ENCODE measurements at regions not wholly inside any gene's neighbourhood (a gene's known extent, or its start where the extent isn't known, plus 50 kb on each side); places are given as distances from the start of the nearest gene placed in this dataset.

DNA sequence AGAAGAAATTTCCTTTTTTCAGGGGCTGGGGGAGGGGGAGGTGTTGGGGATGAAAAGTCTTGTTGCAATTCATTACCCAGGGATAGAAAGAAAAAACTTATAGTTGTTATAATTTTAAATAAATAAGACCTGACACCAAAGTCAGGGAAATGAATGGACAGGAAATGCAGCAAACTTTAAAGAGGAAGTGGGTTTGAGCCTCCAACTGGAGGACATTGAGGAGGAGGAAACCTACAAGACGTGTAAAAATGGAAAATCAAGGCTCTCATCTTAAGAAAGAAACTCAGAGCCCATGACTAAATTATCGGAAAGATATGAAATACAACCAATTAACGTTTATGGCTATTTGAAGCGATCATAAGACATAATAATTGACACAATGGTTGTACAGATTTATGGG is 54.4 kb downstream of the NIBAN1 start:
- no peak for DNase-seq (ENCODE audit: low spot score in 2 of 2)
- WGBS, 2 donors = 83 to 88% methylated on average over 4 of the region's 4 CpGs
- intact Hi-C loops (cut with DNase I; ENCODE audit: low total_unique reads) = no loop called here
- TF ChIP-seq, protein P1, sequence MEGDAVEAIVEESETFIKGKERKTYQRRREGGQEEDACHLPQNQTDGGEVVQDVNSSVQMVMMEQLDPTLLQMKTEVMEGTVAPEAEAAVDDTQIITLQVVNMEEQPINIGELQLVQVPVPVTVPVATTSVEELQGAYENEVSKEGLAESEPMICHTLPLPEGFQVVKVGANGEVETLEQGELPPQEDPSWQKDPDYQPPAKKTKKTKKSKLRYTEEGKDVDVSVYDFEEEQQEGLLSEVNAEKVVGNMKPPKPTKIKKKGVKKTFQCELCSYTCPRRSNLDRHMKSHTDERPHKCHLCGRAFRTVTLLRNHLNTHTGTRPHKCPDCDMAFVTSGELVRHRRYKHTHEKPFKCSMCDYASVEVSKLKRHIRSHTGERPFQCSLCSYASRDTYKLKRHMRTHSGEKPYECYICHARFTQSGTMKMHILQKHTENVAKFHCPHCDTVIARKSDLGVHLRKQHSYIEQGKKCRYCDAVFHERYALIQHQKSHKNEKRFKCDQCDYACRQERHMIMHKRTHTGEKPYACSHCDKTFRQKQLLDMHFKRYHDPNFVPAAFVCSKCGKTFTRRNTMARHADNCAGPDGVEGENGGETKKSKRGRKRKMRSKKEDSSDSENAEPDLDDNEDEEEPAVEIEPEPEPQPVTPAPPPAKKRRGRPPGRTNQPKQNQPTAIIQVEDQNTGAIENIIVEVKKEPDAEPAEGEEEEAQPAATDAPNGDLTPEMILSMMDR (IDR thresholded peaks at IDR 0.05) = no peak
- no peak for TF ChIP-seq POLR2A (IDR thresholded peaks at IDR 0.05)
- no peak overlapping the region for H3K4me3 ChIP-seq (ENCODE audit: low read depth, poor library complexity, severe bottlenecking)

DNA sequence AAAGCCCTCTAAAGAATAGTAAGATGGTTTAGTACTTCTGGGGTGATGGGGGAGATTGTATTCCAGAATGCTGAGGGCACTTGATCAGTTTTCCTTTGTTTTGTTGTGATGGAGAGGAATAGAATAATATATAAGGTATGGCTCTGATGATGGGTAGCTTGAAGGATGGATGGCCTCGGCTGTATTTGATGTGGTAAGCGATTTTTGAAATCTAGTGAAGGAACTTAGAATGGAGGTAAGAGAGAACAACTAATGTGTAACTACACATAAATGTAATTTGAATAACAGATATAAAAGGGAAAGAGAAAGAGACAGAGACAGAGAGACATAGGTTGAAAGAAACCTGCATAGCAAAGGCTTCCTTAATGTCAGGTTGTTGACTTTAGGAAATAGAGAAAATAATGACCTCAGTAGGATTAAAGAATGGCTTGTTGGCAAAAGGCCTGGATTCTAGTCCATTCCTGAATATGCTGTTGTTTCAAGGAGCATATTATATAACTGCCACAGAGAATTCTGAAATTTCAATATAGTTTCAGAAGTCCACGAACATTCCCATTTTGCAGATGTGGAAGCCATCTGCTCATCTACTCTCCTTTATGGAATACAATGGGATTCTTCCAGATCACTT is 58.7 kb downstream of the NIBAN1 start:
- TF ChIP-seq POLR2A (IDR thresholded peaks at IDR 0.05) = no peak
- TF ChIP-seq, protein P1 (IDR thresholded peaks at IDR 0.05) = no peak
- intact Hi-C loops (cut with DNase I; ENCODE audit: low total_unique reads) = no loop called here
- no peak for DNase-seq (ENCODE audit: low spot score in 2 of 2)
- H3K4me3 ChIP-seq (ENCODE audit: low read depth, poor library complexity, severe bottlenecking) = no peak overlapping the region
- WGBS, 2 donors = 97 to 98% methylated on average over 3 of the region's 3 CpGs

DNA sequence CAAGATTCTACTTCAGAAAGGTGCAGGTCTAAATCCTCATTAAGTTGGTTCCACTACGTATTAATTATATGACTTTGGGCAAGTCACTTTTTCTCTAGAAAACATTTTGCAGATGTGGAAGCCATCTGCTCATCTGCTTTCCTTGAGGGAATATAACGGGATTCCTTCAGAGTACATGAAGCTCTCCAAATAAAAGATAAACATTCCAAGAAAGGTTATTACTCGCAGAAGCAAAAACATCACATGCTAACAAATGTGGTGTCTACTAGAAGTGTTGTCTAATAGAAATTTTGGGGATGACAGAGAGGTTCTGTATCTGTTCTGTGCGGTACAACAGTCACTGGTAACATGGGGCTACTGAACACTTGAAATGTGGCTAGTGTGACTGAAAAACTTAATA is 60.2 kb downstream of the NIBAN1 start:
- WGBS, 2 donors = 66 to 68% methylated on average over 4 of the region's 4 CpGs
- no peak for DNase-seq (ENCODE audit: low spot score in 2 of 2)
- intact Hi-C loops (cut with DNase I; ENCODE audit: low total_unique reads) = no loop called here
- no peak overlapping the region for H3K4me3 ChIP-seq (ENCODE audit: low read depth, poor library complexity, severe bottlenecking)
- no peak for TF ChIP-seq POLR2A (IDR thresholded peaks at IDR 0.05)
- TF ChIP-seq, protein P1 (IDR thresholded peaks at IDR 0.05) = no peak

DNA sequence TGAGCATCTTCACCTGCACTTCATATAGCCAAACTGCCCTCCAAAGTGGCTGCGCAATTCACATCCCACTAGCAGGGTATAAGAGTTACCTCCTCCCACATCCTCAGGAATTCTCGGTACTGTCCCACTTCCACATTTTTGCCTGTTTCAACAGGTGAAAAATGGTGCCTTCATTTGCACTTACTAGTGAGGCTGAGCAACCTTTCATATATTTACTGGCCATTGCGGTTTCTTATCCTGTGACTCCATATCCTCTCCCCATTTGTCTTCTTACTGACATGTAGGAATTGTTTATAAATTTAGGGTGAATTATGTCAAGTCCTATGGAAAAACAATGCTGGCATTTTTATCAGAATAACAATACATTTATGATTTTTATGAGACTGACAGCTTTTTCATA is 61.9 kb downstream of the NIBAN1 start:
- no peak overlapping the region for H3K4me3 ChIP-seq (ENCODE audit: low read depth, poor library complexity, severe bottlenecking)
- intact Hi-C loops (cut with DNase I; ENCODE audit: low total_unique reads) = no loop called here
- DNase-seq (ENCODE audit: low spot score in 2 of 2) = no peak
- WGBS, 2 donors = 65 to 84% methylated on average over 3 of the region's 3 CpGs
- TF ChIP-seq, protein P1 (IDR thresholded peaks at IDR 0.05) = no peak
- no peak for TF ChIP-seq POLR2A (IDR thresholded peaks at IDR 0.05)

DNA sequence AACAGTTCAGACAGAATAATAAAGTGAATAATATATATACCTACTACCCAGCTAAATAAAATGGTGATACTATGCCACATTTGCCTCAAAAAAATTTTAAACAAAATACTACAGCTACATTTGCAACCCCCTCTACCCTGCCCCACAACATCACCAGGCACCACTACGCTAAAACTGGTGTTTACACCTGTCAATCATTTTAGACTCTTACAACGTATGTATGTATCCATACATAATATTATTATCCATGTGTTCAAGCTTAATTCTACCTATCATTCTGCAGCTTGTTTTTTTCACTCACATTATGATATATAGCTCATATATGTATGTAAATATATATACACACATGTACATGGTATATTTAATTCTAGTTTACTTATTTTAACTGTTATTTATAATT is 62.5 kb downstream of the NIBAN1 start:
- no peak for DNase-seq (ENCODE audit: low spot score in 2 of 2)
- intact Hi-C loops (cut with DNase I; ENCODE audit: low total_unique reads) = no loop called here
- 93 to 94% methylated on average over 2 of the region's 2 CpGs for WGBS, 2 donors
- H3K4me3 ChIP-seq (ENCODE audit: low read depth, poor library complexity, severe bottlenecking) = no peak overlapping the region
- TF ChIP-seq, protein P1 (IDR thresholded peaks at IDR 0.05) = no peak
- no peak for TF ChIP-seq POLR2A (IDR thresholded peaks at IDR 0.05)

DNA sequence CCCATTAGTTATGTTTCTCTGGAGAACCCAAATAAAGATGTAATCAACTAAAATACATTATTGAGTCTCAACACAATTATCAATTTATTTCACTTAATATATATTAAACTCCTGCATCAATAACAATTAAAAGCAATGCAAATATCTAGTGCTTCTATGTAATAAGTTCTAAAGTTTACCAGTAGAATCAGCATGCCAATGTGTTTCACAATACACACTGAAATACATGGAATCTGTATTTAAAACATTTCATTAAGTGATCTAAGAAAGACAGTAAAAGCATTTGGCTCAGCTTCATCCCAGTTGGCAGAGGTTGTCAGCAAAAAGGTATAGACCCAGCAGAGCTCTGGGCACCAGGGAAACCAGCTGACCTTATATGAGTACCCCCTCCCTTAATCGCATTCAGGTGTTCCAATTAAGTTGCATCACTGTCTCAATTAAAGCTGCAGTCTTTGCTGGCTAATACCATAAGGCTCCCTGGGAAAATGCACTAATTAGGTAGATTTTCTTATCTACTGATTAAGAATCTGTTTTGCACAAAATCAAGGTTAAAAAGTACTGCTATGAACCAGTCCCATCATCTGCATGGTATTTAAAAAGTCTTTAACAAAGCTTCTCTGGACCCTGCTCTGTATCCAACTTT is 63.1 kb downstream of the NIBAN1 start:
- no peak for TF ChIP-seq POLR2A (IDR thresholded peaks at IDR 0.05)
- TF ChIP-seq, protein P1 (IDR thresholded peaks at IDR 0.05) = no peak
- intact Hi-C loops (cut with DNase I; ENCODE audit: low total_unique reads) = no loop called here

More for the DNA sequence above, 63.1 kb downstream of the NIBAN1 start:
- no peak for DNase-seq (ENCODE audit: low spot score in 2 of 2)
- 54 to 70% methylated on average over 1 of the region's 1 CpG for WGBS, 2 donors
- H3K4me3 ChIP-seq (ENCODE audit: low read depth, poor library complexity, severe bottlenecking) = no peak overlapping the region

All from lower leg skin (tissue), 4 donors.